Ammon's horn (tissue), 1 donor: ENCODE measurements at regions not wholly inside any gene's neighbourhood (a gene's known extent, or its start where the extent isn't known, plus 50 kb on each side); places are given as distances from the start of the nearest gene placed in this dataset.

Source experiments
- DNase-seq: peaks from one replicate; pipeline ENCODE4 v3.0.0-alpha.2; 2016; ENCODE audit warnings: low spot score

GRCh38 chr17:45718791-45719190 lies 65.3 kb upstream of the CRHR1 start:
- no peak for DNase-seq

DNA sequence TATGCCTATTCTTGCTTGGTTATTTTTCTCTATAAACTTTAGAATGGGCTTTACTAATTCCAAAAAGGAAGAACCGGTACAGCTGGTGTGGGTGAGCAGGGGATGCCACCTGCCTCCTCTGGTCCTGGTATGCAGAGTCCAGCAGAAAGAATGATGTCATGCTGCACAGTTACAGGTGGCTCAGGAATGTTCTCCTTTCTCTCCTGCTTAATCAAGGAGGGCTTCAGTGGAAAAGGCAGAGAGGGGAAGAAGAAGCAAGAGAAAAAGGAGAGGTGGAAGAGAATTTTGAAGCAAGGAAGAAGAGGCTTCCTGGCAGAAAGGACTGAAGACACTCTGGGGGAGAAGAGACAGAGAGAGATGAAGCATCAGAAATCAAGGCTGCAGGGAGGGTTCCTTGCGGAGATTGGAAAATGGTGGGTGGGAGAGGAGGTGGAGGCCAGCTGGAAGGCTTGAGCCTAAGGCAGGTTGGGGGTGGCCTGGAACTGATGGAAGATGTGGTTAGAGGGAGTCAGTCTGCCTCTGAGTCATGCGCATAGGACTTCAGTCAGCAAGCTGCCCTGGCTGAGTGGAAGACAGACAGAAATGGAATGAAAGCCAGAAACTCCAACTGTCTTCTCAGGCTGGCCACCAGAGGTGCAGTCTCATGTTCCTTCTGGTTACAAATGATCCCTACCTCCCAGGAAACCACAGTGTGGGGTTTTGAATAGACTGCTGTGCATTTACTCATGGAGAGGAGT lies 64.6 kb upstream of the CRHR1 start:
- peak; percentile 53 for DNase-seq

DNA sequence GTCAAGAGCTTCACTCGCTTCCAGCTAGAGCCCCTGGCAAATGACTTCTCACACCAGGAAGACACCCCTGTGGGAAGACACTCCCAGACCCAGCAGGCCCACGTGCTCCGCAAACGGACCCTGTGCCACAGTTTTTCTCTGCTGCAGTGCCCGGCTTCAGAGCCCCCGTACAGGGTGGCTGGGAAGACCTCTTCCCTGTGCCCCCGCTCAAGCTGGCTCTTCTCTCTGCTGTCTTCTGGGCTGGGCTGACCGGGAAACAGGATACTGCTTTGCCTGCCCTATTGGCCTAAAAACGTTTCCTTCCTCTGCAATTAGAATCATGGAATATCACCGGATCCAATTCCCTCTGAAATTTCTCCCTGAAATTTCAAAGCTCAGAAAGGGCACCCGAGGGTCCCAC lies 63.7 kb upstream of the CRHR1 start:
- no peak for DNase-seq

DNA sequence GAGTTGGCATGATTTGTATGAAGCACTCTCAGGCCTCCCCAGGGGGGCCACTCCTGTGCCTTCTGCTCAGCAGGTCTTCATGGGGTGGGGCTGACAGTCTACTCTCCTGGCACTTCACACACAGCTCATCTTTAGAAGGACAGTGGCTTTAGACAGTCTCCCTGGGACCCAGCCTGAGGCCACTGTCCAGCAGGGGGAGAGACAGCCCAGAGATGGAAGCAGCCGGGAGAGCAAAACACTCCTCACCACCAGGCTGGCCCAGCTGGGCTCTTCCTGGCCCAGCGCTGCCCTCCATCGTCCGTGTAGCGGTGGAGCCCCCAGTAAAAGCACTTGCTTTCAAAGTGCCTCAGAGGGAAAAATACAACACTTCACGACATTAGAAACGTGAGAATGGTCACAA lies 62.0 kb upstream of the CRHR1 start:
- DNase-seq: peak; percentile 47

- DNase-seq: no peak
Measured at GRCh38 chr17:45729294-45729907, 54.7 kb upstream of the CRHR1 start.

- DNase-seq: no peak
Measured at GRCh38 chr17:45730192-45730591, 53.9 kb upstream of the CRHR1 start.

DNA sequence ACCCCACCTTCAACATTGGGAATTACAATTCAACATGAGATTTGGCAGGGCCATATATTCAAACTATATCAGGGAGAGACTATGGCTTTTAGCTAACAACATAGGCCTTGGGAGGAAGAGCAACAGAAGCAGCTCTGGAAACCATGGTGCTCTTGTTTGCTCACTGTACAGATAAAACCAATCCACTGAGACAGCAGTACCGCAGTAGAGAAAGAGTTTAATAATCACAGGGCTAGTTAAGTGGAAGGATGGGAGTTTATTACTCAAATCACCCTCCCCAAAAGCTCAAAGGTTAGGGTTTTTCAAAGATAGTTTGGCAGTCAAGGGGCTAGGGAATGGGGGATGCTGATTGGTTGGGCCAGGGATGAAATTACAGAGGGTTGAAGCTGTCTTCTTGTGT lies 52.7 kb upstream of the CRHR1 start:
- no peak for DNase-seq

DNA sequence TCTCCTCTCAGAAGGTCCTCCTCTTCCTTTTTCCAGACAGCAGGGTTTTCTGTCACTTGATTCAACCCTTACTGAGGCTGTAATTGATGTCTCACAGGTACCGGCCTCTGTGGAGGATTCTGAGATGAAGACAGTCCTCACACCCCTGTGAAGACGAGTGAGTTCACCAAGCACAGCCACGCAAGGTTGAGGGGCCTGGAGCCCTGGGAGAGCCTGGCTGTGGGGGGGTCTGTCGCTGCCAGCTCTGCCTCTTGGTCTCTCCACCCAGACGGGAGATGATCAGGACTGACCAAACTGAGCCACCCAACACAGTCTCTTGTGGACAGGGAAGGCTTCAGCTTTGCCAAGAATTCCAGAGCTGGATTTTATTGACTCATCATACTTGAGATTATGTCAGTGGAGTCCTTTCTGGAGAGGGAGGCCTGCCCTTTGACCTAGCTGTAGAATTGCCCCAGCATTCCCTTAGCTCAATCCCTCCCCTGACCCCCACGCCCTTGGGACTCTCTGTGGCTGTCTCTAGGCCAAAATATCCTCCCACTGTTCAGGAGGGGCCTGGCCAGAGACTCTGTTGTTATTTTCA lies 51.1 kb upstream of the CRHR1 start:
- no peak for DNase-seq

- no peak for DNase-seq
Measured at GRCh38 chr17:45733781-45734180, 50.3 kb upstream of the CRHR1 start.
